HUES6 (cell line): ENCODE measurements at regions not wholly inside any gene's neighbourhood (a gene's known extent, or its start where the extent isn't known, plus 50 kb on each side); places are given as distances from the start of the nearest gene placed in this dataset.

Experiments used
- H3K27ac ChIP-seq: 2 replicates; pipeline ENCODE4 v1.7.0; 2013; ENCODE audit warnings: low read depth, mild to moderate bottlenecking, low read length, inconsistent platforms
- H3K27me3 ChIP-seq: 2 replicates; pipeline ENCODE4 v1.6.1; 2013; ENCODE audit warnings: low read length; ENCODE audit not compliant: control insufficient read depth, insufficient read depth
- H3K36me3 ChIP-seq: 2 replicates; pipeline ENCODE4 v1.6.1; 2013; ENCODE audit warnings: low read length; ENCODE audit not compliant: control insufficient read depth, insufficient read depth
- H3K4me1 ChIP-seq: 2 replicates; pipeline ENCODE4 v1.6.1; 2013; ENCODE audit warnings: low read length; ENCODE audit not compliant: control insufficient read depth, insufficient read depth
- H3K4me3 ChIP-seq: 2 replicates; pipeline ENCODE4 v1.5.1; 2013; ENCODE audit warnings: low read depth, low read length
- H3K9ac ChIP-seq: one replicate; pipeline ENCODE4 v1.6.1; 2013; ENCODE audit warnings: mild to moderate bottlenecking, low read length
- H3K9me3 ChIP-seq: 2 replicates; pipeline ENCODE4 v1.6.1; 2013; ENCODE audit warnings: low read depth, low read length; ENCODE audit not compliant: control insufficient read depth, insufficient read depth

- no peaks in the 10 kb centered on the region for H3K36me3 ChIP-seq
- H3K27me3 ChIP-seq, result no peaks in the 10 kb centered on the region
- no peak overlapping the region for H3K27ac ChIP-seq
- no peak overlapping the region for H3K9ac ChIP-seq
- H3K4me3 ChIP-seq, result no peak overlapping the region
- H3K4me1 ChIP-seq, result no peaks in the 10 kb centered on the region; the same call in 1 of the 2 replicates
- no peaks in the 10 kb centered on the region for H3K9me3 ChIP-seq
These were observed 528.7 kb downstream of the CDH26 start for GRCh38 chr20:60486937-60487336.

- Histone ChIP-seq H3K36me3 (no peaks in the 10 kb centered on the region), H3K4me3 (no peak overlapping the region), H3K4me1 (peaks cover 6% of the 10 kb centered on the region; the same call in 1 of the 2 replicates), H3K9me3 (no peaks in the 10 kb centered on the region), H3K27ac (no peak overlapping the region), H3K9ac (no peak overlapping the region), H3K27me3 (no peaks in the 10 kb centered on the region)
These were observed 532.2 kb downstream of the CDH26 start for GRCh38 chr20:60490217-60491050.

GRCh38 chr20:60491051-60491581 is 532.9 kb downstream of the CDH26 start:
- no peaks in the 10 kb centered on the region for H3K36me3 ChIP-seq
- H3K27me3 ChIP-seq, result no peaks in the 10 kb centered on the region
- no peak overlapping the region for H3K9ac ChIP-seq
- no peak overlapping the region for H3K27ac ChIP-seq
- peaks cover 6% of the 10 kb centered on the region; the same call in 1 of the 2 replicates for H3K4me1 ChIP-seq
- H3K9me3 ChIP-seq, result no peaks in the 10 kb centered on the region
- no peak overlapping the region for H3K4me3 ChIP-seq

GRCh38 chr20:60494476-60494875 is 536.3 kb downstream of the CDH26 start:
- no peak overlapping the region for H3K4me3 ChIP-seq
- H3K9me3 ChIP-seq, result no peaks in the 10 kb centered on the region
- no peaks in the 10 kb centered on the region for H3K27me3 ChIP-seq
- no peak overlapping the region for H3K27ac ChIP-seq
- H3K36me3 ChIP-seq, result no peaks in the 10 kb centered on the region
- peaks cover 6% of the 10 kb centered on the region; the same call in 1 of the 2 replicates for H3K4me1 ChIP-seq
- no peak overlapping the region for H3K9ac ChIP-seq

- Histone ChIP-seq H3K27me3 (no peaks in the 10 kb centered on the region), H3K4me3 (no peak overlapping the region), H3K4me1 (peaks cover 6% of the 10 kb centered on the region; the same call in 1 of the 2 replicates), H3K9ac (no peak overlapping the region), H3K27ac (no peak overlapping the region), H3K36me3 (no peaks in the 10 kb centered on the region), H3K9me3 (no peaks in the 10 kb centered on the region)
These were observed 539.2 kb downstream of the CDH26 start for GRCh38 chr20:60497298-60498035.

- Histone ChIP-seq H3K36me3 (no peaks in the 10 kb centered on the region), H3K9me3 (no peaks in the 10 kb centered on the region), H3K4me1 (no peaks in the 10 kb centered on the region), H3K27ac (no peak overlapping the region), H3K4me3 (no peak overlapping the region), H3K9ac (no peak overlapping the region), H3K27me3 (no peaks in the 10 kb centered on the region)
These were observed 541.9 kb downstream of the CDH26 start for GRCh38 chr20:60500038-60500701.

GRCh38 chr20:60501048-60501447 is 542.8 kb downstream of the CDH26 start:
- Histone ChIP-seq H3K27ac (no peak overlapping the region), H3K4me1 (no peaks in the 10 kb centered on the region), H3K27me3 (no peaks in the 10 kb centered on the region), H3K4me3 (no peak overlapping the region), H3K36me3 (no peaks in the 10 kb centered on the region), H3K9me3 (no peaks in the 10 kb centered on the region), H3K9ac (no peak overlapping the region)

- Histone ChIP-seq H3K4me1 (no peaks in the 10 kb centered on the region), H3K36me3 (no peaks in the 10 kb centered on the region), H3K9ac (no peak overlapping the region), H3K27me3 (no peaks in the 10 kb centered on the region), H3K27ac (no peak overlapping the region), H3K9me3 (no peaks in the 10 kb centered on the region), H3K4me3 (no peak overlapping the region)
These were observed 544.7 kb downstream of the CDH26 start for GRCh38 chr20:60502881-60503280.

GRCh38 chr20:60505423-60505822 is 547.2 kb downstream of the CDH26 start:
- Histone ChIP-seq H3K27me3 (no peaks in the 10 kb centered on the region), H3K4me3 (no peak overlapping the region), H3K27ac (no peak overlapping the region), H3K4me1 (peaks cover 4% of the 10 kb centered on the region; the same call in 1 of the 2 replicates), H3K9me3 (no peaks in the 10 kb centered on the region), H3K9ac (no peak overlapping the region), H3K36me3 (no peaks in the 10 kb centered on the region)

- Histone ChIP-seq H3K4me1 (peaks cover 4% of the 10 kb centered on the region; the same call in 1 of the 2 replicates), H3K9ac (no peak overlapping the region), H3K36me3 (no peaks in the 10 kb centered on the region), H3K4me3 (no peak overlapping the region), H3K9me3 (no peaks in the 10 kb centered on the region), H3K27ac (no peak overlapping the region), H3K27me3 (no peaks in the 10 kb centered on the region)
These were observed 547.8 kb downstream of the CDH26 start for GRCh38 chr20:60506061-60506460.
